IPS DF 19.7 (cell line): ENCODE measurements at regions not wholly inside any gene's neighbourhood (a gene's known extent, or its start where the extent isn't known, plus 50 kb on each side); places are given as distances from the start of the nearest gene placed in this dataset.

Experiments
- DNase-seq: peaks from one replicate; pipeline ENCODE4 v3.0.0-alpha.2; 2013; ENCODE audit warnings: low read depth, low spot score

DNA sequence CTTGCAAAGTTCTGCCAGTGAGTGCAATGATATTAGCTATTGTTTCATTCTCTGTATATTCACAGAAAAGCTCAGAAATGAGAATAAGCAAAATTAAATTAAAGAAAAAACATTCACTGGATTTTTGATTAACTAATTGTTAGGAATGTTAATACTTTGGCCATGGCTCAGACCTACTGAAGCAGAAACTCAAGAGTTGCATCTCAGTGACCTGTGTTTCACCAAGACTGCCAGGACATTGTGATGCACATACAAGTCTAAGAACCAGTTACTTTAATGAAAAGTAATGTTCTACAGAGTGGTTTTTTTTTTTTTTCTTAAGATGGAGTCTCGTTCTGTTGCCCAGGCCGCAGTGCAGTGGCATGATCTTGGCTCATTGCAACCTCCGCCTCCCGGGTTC, 464.9 kb upstream of the NMUR2 start:
- no peak for DNase-seq

DNA sequence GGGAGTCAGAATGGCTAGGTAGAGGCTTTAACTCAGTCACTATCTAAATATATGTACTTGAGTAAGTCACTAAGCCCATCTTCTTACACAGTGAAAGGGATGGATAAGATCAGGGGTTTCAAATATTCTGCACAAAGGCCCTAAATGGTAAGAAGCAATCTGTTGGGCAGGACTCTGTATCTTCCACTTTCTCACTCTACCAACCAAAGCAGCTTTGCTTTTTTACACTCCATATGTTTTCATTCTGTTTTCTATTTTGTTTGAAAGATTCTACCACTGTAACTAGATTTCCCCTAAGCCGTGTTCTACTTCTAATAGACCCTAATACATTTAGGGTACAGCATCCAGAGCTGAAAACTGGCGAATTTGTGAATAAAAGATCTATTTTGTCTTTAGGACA, 477.5 kb upstream of the NMUR2 start:
- DNase-seq: no peak

DNA sequence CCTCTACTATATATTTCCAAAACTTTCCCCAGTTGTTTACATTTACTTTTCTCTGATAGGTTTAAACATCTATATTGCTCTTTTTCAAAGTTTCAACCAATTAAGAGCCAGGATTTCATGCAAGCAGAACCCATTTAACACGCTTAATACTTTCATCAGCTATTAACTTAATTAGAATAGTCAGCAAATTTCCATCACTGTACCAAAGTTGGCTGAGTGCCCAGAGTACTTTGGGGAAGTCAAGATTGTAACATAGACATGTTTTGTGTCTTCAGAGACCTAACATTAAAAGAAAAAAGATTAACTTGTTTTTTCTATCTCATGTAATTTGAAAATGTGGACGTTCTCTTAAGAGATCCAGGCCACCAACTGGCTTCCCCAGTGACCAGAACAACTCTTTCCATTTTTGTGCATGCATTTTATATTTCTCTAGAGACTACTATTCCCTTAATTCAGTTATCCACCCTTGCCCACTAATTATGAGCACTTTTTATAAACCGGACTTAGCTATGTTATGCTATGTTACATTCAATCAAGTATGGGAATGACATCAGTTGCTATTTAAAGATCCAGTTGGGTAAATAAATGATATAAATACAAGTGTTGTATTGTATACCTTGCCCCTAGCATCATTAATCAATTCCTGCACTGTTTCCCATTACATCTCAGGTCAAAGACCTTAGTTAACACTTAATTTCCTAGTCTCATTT, 478.1 kb upstream of the NMUR2 start:
- no peak for DNase-seq

DNA sequence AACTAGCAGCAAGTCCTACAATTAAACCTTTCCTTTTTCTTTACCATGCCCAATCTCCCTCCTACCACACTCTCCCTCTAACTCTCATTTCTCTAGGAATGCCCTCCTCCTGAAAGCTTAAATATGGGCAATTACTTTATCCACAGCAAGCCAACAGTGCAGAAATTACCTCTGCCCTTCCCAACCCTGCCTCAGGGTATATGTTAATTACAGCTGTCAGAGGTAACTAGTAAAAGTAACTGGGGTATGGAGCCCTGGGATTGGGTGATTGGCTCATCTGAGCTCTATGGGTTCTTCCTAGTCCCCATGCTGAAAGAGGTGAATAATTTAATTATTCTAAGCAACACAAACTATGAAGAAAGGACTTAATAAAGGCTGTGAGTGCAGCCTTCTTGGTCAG, 478.9 kb upstream of the NMUR2 start:
- no peak for DNase-seq

DNA sequence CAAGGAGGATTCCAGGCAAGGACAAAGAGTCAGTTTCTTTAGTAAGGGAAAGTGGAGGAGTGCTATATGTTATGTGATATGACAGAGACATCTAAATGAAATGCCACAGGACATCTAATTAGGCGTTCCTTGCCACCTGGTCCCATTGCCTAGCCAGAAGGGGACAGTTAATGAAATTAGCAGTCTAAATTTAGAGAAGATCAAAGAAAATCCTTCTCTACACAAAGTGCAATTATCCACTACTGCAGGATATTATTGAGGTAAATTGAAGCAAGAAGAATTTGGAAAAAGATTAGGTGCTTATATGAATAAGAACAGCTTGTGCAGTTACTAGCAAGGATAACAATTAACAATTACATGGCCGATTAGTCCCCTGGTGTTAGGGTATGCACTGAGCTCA, 495.3 kb upstream of the NMUR2 start:
- no peak for DNase-seq

DNA sequence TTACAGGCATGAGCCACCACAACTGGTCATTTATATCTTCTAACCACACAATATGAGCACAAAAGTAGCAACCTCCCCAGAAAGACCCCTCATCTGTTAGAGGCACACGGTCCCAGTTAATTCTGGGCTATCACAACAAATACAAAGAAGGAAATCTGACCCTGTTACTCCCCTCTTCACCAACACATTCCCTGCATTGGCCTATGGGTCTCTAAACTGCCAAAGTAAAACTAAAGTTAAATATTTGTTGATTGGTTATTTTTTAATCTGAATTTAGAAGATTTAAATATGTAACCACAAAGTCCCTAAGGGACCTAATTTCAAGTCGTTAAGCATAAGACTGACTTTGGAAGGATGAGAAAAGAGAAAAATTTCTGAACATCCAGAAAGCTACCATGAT, 496.7 kb upstream of the NMUR2 start:
- DNase-seq: no peak

DNA sequence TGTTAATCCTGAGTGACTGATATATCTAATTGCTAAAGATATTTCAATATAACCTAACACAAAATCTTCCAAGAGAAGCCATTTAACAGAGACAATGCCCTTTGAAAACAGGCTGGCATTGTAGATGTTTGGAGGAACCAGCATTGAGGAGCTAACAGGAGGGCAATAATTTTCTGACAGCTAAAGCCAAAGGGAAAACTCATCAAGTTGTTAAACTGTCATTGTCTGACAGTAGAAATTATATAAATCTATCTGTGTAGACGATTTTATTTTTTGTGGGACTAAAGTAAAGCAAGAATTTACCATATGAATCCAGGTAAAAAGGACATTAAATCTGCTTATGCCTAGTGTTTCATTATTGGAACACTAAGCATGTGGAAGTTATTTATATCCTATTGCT, 500.2 kb upstream of the NMUR2 start:
- DNase-seq: no peak

DNA sequence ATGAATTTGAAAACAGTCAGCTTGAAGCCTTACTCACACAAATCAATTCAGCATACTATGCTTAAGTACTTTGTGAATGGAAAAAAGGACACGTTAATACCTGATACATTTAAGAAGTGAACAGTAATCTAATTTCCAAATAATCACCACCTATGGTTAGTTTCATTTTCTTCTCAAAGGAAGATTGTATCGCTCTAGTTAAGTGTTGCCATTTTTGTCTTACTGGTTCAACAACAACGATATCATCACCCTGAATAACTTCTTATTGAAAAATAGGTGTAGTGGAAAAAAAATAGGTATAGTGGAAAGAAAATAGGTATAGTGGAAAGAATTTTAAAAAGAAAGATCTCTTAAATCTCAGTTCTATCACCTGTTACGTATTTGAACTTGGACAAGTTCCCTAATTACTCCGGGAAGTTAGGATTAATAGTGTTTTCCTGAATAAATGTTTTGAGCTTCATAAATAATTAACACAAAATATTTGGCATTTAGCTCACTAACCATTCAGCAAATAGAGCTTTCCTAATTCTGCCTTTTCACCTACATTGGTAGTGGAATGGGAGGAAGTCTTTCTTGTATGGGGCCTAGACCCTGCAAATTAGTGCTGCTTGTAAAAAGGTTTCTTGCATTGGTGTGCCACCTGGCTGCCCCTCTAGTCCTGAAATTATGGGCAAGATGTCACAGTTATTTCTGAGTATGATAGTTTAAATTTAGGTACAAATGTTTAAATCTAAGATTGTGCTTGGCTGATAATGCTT, 502.6 kb upstream of the NMUR2 start:
- no peak for DNase-seq

DNA sequence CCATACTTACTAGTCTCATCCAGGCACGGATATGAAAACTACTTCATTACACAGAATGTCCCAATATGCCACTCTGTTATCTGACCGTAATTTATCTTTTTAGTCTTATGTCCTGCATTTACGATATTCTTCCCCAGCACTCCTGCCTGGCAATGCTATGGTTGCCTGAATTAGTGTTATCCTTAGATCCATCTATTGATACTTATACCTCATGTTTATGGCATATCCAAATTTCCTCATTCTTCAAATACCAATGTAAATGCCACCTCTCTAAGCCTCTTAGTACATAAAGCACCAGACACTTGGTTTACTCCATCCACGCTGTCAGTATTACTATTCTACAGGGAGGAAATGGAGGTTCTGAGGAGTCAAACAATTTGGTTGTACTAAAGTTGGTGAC, 507.8 kb upstream of the NMUR2 start:
- no peak for DNase-seq

DNA sequence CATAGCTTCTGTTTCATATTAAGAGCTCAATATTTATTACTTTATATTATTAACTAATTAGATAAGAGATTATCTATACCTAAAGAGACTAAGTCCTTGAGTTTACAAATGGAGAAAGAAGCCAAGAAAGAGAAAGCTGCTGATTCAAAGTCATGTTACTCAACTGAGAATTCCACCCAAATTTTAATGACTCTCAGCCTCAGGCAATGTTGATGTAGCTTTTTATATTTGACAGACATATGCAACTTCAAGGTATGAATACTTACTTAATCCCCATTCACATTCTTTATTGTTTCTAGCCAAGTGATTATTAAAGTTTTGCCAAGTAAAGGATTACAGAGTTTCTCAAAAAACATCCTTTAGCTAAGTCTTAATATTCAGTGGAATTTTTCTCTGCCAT, 527.5 kb upstream of the NMUR2 start:
- DNase-seq: no peak

DNA sequence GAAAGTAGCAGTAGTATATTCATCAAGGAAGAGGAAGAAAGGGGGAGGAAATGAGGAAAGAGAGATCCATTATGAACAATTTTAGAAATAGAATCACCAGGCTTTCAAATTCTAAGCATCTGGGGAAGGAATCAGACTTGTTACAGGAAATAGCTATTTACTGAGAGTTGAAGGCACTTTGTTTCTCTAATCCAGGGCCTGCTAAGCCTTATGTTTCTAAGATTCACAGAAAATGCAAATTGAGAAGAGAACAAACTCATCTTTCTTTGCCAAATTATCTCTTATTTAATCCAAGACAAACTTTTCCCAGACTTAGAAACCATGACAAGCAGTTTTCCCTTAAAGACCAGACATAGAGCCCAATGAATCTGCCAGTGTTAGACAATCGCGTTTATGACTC, 528.0 kb upstream of the NMUR2 start:
- no peak for DNase-seq

DNA sequence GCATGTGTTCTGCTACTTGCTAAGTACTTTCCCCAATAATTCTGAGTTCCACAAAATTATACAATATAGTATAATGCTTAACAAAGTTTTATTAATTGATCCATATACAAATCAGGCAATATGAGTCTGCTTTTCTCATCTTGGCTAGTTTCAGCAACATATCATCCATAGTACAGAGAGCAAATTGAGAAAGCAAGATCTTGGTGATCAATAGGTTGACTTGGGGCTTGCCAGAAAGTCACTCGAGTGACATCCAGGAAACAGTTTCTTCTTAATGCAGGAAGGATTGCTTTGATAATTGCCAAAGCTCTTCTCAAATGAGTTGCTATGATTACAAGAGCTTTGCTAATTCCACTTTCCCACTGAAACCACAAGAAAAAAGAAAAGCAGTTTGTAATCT, 533.6 kb upstream of the NMUR2 start:
- no peak for DNase-seq

DNA sequence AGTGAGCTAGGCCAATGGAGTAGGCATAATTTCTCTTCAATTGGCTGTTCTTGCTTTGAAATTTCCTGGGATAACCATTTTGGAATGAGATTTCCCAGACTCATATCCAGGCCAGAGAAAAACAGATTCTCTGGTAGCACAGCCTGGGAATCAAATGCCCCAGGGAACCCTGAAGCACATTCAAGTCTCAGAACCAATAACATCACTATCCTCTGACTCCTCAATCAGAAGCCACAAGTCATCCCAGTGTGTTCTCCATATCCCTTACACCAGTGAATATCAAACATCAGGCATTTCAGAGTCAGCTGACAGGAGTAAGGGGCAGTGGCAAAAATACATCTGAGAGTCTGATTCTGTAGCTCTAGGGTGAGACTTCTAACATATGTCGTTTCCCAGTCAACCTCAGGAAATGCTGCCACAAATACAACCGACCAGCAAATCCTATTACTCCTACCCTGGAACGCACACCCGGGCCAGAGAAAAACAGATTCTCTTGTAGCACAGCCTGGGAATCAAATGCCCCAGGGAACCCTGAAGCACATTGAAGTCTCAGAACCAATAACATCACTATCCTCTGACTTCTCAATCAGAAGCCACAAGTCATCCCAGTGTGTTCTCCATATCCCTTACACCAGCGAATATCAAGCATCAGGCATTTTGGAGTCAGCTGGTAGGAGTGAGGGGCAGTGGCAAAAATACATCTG, 537.7 kb upstream of the NMUR2 start:
- no peak for DNase-seq

DNA sequence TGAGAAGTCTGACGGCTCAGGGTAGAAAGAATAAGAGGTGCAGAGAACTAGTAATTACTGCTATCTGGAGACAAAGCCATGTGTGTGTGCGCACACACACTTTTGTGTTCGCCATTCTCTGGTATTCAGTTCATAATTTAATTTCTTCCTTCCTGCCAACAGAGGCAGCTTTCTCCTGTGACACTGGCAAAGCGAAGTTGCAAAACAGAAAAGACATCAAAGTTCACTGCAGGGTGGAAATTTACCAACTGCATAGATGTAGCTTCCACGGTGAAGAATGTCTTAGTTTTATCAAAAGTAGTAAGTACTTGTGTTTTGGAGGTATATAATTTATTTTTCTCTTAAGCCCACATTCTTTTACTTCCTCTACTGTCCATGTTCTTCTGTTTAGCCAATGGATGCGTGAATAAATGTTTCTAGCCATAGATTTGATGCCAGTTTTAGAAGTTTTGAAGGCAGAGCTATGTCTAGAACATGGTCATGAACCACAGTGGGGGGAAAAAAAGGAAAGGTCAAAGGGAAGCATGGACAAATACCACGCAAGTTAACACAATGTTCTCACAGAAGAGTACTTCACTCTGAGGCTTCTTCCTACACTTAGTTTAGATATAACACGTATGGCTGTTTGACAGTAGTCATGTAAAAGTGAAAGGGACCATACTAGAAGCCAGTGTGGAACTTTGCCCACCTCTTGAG, 536.5 kb upstream of the GRIA1 start:
- no peak for DNase-seq

DNA sequence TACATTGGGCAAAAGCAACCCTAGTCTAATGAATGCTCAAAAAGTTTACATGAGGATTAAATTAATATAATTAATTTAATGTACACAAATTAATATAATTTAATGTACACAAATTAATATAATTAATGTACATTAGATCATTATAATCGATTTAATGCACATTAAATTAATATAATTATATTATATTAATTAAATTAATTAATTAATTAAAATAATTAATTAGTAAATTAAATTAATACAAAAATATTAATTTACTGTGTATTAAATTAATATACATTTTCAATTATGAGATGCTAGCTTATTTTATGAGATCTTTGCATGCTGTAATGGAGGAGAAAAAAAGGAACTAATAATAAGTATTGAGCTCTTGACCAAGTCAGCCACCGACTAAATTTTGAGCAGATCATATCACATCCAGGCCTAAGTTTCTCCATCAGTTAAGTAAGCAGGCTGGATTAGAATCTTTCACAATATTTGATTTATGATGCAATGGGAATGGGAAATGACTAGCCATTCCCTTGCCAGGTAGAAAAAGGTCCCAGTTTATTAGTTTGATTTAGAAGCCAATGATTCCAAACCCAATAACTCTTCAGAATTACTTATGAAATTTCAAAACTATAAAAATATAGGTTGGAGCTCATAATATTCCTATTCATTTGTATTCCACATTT, 533.4 kb upstream of the GRIA1 start:
- DNase-seq: no peak

DNA sequence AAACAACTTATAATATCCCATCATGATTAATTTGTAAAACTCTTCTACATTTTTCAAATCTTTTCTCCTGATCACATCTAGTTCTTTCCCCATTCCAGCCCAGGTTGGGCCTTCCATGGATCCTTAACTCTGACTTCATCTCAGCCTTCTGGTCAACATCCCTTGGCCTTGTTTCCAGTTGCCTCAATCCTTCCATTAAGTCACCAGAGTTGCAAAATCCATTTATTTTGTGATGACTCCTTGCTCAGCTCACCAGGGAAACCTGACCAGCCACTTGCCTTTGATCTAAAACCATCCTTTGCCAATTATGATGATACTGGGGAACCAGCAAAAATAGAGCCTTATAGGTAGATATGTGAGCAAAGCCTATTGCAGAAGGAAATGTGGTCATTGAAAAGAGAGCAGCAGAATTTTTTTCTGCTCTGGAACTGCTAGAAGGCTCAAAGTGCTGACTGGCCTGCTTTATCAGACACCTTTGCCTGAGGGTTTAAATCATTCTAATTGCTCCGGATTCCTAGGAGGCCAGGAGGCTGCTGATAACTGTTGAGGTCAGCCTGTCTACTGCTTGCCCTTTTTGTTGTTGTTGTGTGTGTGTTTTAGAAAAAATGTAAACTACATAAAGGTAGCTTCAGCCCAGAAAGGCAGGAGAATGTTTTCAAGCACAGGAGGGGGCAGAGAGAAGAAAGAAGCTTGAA, 512.2 kb upstream of the GRIA1 start:
- DNase-seq: no peak

DNA sequence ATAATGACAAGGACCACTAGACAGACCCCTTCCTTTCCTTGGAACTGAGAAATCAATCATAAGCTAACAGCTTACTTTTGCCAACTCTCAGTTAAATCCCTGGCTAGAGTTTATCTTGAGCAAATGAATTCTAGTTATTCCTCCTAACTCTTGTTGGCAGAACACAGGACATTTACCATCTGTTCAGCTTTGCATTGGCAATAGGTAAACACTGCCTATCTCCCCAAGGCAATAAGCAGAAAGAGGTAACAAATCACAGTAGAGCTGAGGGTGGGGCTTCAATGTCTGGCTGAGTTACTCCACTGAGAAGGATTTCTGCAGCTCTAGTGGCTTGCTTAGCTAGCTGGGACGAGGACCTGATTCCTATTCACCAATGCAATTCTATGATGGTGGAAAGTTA, 503.3 kb upstream of the GRIA1 start:
- no peak for DNase-seq

DNA sequence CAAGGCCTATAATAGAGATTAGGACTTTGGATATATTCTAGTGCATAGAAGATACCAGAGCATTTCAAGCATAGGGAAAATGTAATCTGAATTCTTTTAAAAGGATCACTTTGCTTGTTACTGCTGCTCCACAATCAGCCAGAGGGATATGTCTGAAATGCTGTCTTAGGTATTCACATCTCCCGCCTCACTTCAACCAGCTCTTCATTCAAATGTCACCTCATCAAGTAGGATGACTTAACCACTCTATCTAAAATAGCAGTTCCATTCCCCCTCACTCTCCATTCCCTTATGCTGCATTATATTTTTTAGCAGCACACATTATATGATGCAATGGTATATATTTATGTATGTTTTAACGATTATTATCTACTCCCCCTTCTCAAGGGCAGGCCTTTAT, 500.3 kb upstream of the GRIA1 start:
- DNase-seq: no peak

DNA sequence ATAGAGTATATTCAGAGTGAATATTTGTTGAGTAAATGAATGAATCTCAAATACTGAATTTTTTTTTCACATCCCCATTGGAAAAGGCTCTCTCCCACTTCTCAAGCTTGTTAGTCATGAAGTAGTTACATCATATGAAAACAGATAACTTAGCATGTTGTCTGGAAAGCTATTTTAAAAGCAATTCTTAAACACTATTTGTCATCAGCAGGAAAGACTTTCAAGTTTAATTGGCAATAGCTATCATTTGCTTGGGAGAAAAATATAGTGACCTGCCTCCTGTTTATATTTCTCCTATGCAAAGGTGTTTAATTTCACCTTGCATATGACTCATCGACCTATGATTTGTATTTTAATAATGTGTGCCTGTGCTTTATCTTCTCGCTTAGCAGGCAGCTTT, 499.8 kb upstream of the GRIA1 start:
- DNase-seq: no peak

DNA sequence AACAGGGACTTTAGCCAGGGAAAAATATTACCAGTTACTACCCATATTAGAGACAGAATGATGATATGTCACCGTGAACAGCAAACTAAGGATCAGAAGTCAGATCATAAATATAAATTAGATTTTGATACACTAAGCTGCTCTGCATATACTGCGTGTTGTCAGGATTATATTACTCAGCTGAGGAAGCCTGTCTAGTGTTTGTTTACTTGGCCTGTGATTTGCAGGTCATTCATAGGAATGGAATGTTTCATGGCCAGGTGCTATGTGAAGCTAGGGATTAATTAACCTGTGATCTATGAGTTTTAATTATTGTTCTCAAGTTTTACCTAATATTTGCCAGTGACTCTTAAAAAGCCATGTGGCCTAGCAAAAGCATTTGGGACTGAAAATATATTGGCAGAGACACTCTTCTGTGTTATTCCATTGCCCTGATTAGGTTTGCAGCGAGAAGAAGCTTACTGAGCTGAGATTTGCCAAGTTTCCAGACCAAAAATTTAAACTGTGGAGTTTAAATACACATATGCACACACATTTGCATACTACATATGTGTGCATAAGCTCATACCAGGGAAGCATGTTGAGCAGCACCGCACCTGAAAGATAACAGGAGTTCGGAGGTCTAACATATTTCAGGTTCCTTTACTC, 496.3 kb upstream of the GRIA1 start:
- no peak for DNase-seq
